ENCODE measurements at regions not wholly inside any gene's neighbourhood (a gene's known extent, or its start where the extent isn't known, plus 50 kb on each side); places are given as distances from the start of the nearest gene placed in this dataset.
A peak's percentile ranks its signal among the peaks of the same experiment; 100 is the strongest.
"Not testable (repeated sequence)": the region's sequence is repeated elsewhere in the genome, so short reads cannot be mapped to it uniquely, and the experiment has no call there.

DNA sequence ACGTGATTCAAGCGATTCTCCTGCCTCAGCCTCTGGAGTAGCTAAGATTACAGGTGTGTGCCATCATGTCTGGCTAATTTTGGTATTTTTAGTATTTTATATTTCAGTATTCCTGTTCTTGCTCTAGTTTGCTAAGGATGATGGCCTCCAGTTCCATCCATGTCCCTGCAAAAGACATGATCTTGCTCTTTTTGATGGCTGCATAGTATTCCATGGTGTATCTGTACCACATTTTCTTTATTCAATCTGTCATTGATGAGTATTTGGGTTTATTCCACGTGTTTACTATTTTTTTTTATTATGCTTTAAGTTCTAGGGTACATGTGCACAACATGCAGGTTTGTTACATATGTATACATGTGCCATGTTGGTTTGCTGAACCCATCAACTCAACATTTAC, 376.8 kb downstream of the TYW1 start:
- not testable (repeated sequence) for DNase-seq; H3K4me1 Mint-ChIP-seq (ENCODE audit: low read depth); H3K27me3 Mint-ChIP-seq (ENCODE audit: low read depth); H3K27ac Mint-ChIP-seq; H3K4me3 Mint-ChIP-seq; H3K36me3 Mint-ChIP-seq (ENCODE audit: insufficient read depth in 2 of 2); ATAC-seq (replicated peaks in 1 of 2); H3K9me3 Mint-ChIP-seq

DNA sequence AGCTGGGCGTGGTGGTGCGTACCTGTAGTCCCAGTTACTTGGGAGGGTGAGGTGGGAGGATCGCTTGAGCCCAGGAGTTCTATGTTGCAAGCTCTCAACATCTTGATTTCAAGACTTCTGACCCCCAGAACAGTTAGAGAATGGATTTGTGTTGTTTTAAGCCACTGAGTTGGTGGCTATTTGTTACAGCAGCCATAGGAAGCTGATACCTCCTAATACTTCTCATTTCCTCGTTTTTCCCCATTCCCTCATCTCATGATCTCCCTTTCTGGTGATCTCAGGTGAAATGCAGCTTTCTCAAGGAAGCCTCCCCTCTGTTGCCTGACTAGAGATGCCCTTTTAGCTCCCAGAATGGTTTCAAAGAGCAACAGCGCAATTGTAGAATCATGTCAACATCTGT, 378.8 kb downstream of the TYW1 start:
- H3K36me3 Mint-ChIP-seq (ENCODE audit: insufficient read depth in 2 of 2): peaks cover 0 to 5% of the 10 kb centered on the region in 2 donors
- H3K27ac Mint-ChIP-seq: no peak overlapping the region

DNA sequence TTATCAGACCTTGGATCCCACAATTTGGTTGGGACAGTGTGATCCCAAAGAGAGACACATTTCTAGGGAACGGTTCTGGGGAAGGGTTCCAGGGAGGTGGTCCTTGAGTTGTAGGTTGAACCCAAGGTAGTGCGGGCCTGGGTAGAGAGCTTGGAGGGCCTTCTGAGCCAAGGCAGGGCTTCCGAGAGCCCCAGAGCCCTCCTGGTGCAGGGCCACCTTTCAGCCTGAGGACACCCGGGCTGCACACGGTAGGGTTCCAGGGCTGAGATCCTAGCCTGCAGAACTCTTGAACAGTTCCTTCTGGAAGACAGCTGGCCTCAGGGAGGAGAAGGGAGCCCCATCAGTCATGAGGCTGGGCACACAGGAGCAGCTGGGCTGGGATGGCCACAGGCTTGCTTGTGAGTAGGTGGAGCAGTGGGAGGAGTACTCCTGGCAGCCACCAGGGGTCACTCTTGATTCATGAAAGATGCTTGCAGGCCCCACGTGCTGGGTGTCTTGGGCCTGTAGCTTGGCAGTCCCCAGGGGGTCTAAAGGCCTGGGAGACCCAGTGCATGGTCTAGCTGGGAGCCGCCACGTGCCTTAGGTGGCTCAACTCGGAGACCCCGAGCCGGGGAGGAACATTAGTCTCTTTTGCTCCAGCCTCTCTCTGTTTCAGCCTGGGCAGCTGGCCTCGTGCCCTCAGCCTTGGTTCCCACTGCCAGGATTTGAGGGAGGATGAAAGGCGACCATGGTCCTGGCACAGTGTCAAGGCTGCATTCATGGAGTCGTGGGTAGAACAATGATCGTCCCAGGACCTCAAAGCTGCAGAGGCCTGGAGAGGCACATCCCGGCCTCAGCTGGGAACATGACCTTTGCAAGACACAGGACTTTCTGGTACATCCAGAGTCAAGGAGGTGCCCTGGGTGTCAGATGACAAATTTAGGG, 381.6 kb downstream of the TYW1 start:
- peaks cover 0 to 5% of the 10 kb centered on the region in 2 donors for H3K36me3 Mint-ChIP-seq (ENCODE audit: insufficient read depth in 2 of 2)
- DNase-seq: peak; percentile 60 to 73
- no peak overlapping the region for H3K4me3 Mint-ChIP-seq
- H3K27ac Mint-ChIP-seq: no peak overlapping the region
- H3K9me3 Mint-ChIP-seq: peaks cover 3 to 5% of the 10 kb centered on the region in 2 donors
- H3K27me3 Mint-ChIP-seq (ENCODE audit: low read depth): peaks cover 6% of the 10 kb centered on the region
- H3K4me1 Mint-ChIP-seq (ENCODE audit: low read depth): no peaks in the 10 kb centered on the region
- peak; percentile 62 to 67 for ATAC-seq (replicated peaks in 1 of 2)

More for the DNA sequence above, 378.8 kb downstream of the TYW1 start:
- Mint-ChIP-seq H3K4me1 (ENCODE audit: low read depth) (no peaks in the 10 kb centered on the region), H3K9me3 (peaks cover 3 to 5% of the 10 kb centered on the region in 2 donors), H3K4me3 (no peak overlapping the region), H3K27me3 (ENCODE audit: low read depth) (peaks cover 6% of the 10 kb centered on the region)
- ATAC-seq (replicated peaks in 1 of 2): no peak
- no peak for DNase-seq

DNA sequence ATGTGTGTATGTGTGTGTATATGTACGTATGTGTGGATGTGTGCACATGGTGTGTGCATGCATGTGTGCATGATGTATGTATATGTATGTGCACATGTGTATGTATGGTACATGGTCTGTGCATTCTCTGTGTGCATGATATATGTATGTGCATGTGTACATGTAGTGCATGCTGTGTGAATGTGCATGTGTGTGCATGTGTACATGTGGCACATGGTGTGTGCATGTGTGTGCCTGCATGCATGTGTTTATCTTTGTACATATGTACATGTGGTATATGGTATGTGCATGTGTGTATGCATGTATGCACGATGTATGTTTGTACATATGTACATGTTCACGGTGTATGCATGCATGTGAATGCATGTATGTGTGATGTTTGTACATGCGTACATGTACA, 383.7 kb downstream of the TYW1 start:
- no peaks in the 10 kb centered on the region for H3K36me3 Mint-ChIP-seq (ENCODE audit: insufficient read depth in 2 of 2)
- H3K4me1 Mint-ChIP-seq (ENCODE audit: low read depth): no peaks in the 10 kb centered on the region
- H3K4me3 Mint-ChIP-seq: no peak overlapping the region
- H3K9me3 Mint-ChIP-seq: no peaks in the 10 kb centered on the region
- ATAC-seq (replicated peaks in 1 of 2): no peak
- DNase-seq: no peak
- H3K27ac Mint-ChIP-seq: no peak overlapping the region
- H3K27me3 Mint-ChIP-seq (ENCODE audit: low read depth): peaks cover 6% of the 10 kb centered on the region

DNA sequence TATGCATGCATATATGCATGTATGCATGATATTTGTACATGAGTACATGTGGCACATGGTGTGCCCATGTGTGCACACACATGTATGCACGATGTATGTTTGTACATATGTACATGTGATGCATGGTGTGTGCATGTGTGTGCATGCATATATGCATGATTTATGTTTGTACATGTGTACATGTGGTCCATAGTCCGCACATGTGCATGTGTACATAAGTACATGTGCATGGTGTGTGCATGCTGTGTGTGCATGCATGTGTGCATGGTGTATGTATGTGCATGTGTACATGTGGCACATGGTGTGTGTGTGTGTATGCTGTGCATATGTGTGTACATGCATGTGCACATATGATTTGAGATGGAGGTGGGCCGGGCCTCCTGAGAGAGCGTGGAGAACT, 384.2 kb downstream of the TYW1 start:
- Mint-ChIP-seq H3K9me3 (no peaks in the 10 kb centered on the region), H3K4me1 (ENCODE audit: low read depth) (no peaks in the 10 kb centered on the region), H3K27me3 (ENCODE audit: low read depth) (peaks cover 6% of the 10 kb centered on the region), H3K27ac (no peak overlapping the region), H3K36me3 (ENCODE audit: insufficient read depth in 2 of 2) (no peaks in the 10 kb centered on the region), H3K4me3 (no peak overlapping the region)
- no peak for ATAC-seq (replicated peaks in 1 of 2)
- DNase-seq: no peak

DNA sequence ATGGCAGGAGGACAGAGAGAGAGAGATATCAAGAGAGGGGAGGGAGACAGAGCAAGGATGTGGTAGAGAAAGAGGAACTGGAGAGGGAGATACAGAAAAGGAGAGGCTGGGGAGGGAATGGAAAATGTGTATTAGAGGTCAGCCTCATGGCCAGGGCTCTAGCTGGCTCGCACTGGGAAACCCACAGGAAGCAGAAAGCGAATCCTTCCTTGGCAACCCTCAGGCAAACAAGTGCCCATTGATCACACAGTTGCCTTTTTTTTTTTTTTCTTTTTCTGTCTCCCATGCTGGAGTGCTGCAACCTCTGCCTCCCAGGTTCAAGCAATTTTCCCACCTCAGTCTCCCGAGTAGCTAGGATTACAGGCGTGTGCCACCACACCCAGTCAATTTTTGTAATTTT, 391.2 kb downstream of the TYW1 start:
- no peak for DNase-seq
- Mint-ChIP-seq H3K27me3 (ENCODE audit: low read depth) (no peaks in the 10 kb centered on the region), H3K9me3 (no peaks in the 10 kb centered on the region), H3K4me3 (no peak overlapping the region), H3K4me1 (ENCODE audit: low read depth) (no peaks in the 10 kb centered on the region), H3K36me3 (ENCODE audit: insufficient read depth in 2 of 2) (no peaks in the 10 kb centered on the region), H3K27ac (no peak overlapping the region)
- ATAC-seq (replicated peaks in 1 of 2): no peak

DNA sequence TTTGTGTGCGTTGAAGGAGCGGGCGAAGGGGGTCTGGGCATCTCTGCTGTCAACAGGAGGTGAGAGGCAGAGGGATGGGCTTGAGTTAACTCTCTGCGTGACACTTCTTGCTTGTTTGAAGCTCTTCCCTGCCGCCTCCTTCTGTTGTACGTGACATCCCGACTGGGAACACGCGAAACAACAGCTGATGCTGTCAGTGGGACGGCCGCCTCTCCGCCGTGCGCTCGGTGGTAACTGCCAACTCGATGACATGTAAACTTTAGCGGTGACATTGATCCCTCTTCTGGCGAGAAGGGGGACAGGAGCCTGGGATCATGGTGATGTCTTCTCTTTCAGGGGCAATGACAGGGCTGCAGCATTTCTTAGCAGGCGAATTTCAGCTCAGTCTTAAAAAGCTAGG, 394.5 kb downstream of the TYW1 start:
- H3K27ac Mint-ChIP-seq: no peak overlapping the region
- H3K4me1 Mint-ChIP-seq (ENCODE audit: low read depth): no peaks in the 10 kb centered on the region
- no peak overlapping the region for H3K4me3 Mint-ChIP-seq
- no peaks in the 10 kb centered on the region for H3K27me3 Mint-ChIP-seq (ENCODE audit: low read depth)
- H3K36me3 Mint-ChIP-seq (ENCODE audit: insufficient read depth in 2 of 2): no peaks in the 10 kb centered on the region
- peaks cover 0 to 3% of the 10 kb centered on the region in 2 donors for H3K9me3 Mint-ChIP-seq
- ATAC-seq (replicated peaks in 1 of 2): no peak
- no peak for DNase-seq

DNA sequence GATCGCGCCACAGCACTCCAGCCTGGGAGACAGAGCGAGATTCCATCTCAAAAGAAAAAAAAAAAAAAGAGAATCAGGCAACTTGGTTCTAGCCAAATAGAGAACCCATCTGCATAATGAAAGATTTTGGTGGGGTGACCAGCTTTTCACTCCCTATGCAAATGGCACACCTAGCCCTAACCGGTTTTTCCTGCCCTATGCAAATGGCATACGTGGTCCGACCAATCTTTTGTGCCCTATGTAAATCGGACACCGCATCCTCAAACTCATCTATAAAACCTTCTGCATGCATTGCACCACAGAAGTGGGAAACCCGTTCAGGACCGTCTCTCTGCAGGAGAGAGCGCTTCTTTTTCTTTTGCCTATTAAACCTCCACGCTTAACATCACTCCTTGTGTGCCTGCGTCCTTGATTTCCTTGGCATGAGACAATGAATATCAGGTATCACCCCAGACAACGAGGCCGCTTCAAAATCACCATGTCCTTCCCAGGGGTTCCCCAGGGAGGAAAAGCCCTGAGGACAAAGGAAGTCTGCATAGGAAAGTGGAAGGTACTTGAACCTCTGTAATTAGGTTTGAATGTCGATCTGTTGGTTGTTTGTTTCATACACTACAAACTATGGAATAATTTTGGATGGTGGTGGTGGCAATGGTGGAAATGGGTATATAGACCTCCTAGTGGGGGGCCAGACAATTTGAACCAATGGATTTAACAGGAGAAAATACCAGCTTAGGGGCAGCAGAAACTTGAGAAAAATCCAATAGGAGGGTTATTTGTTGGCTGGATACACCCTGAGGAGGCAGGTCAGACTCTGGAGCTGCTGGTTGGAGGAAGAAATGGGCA, 396.2 kb downstream of the TYW1 start:
- no peak overlapping the region for H3K27ac Mint-ChIP-seq
- no peaks in the 10 kb centered on the region for H3K27me3 Mint-ChIP-seq (ENCODE audit: low read depth)
- no peaks in the 10 kb centered on the region for H3K36me3 Mint-ChIP-seq (ENCODE audit: insufficient read depth in 2 of 2)
- no peak overlapping the region for H3K4me3 Mint-ChIP-seq
- H3K4me1 Mint-ChIP-seq (ENCODE audit: low read depth): no peaks in the 10 kb centered on the region
- H3K9me3 Mint-ChIP-seq: peaks cover 2 to 3% of the 10 kb centered on the region in 2 donors
- no peak for ATAC-seq (replicated peaks in 1 of 2)
- no peak for DNase-seq

DNA sequence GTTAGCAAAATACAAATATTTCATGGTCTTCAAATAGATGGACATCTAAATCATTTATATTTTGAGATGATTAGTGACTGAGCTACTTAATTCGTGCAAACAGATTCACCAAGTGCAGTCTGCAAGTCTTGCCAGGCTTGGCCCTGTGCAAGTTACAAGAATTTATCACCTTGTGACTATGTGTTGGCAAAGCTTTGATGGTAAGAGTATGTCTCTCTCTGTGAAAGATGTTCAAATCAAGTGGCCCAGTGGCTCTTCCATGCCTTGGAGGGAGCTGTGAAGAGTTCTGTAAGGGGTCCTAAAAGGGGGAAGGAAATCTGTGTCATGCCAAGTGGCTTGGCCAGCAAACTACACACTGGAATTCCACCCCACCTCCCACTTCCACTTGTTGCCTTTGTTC, 397.3 kb downstream of the TYW1 start:
- Mint-ChIP-seq H3K27me3 (ENCODE audit: low read depth) (no peaks in the 10 kb centered on the region), H3K36me3 (ENCODE audit: insufficient read depth in 2 of 2) (no peaks in the 10 kb centered on the region), H3K4me3 (no peak overlapping the region), H3K27ac (no peak overlapping the region), H3K4me1 (ENCODE audit: low read depth) (no peaks in the 10 kb centered on the region), H3K9me3 (peaks cover 4% of the 10 kb centered on the region in 2 donors)
- DNase-seq (no peak), ATAC-seq (replicated peaks in 1 of 2) (no peak)

DNA sequence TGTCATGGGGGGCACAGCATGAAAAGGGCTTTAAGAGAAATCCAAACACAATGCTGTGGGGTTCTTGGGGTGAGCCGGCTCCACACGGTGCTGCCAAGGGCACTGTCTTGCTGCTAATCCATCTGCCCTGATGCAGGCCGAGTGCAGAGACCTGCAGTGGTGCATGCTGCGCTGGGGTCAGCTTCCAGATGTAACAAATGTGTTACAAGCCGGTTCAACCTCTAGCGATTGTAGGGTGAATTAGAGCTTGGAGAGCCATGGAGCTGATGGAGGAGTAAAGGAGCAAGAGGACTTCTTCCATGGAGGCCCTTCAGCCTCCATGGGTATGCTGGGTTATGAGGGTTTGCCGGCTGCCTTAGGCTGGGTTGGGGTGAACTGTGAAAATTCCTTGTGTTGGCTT, 402.3 kb downstream of the TYW1 start:
- H3K4me1 Mint-ChIP-seq (ENCODE audit: low read depth): no peaks in the 10 kb centered on the region
- peaks cover 4 to 6% of the 10 kb centered on the region in 2 donors for H3K9me3 Mint-ChIP-seq
- DNase-seq: no peak
- no peak for ATAC-seq (replicated peaks in 1 of 2)
- H3K27me3 Mint-ChIP-seq (ENCODE audit: low read depth): no peaks in the 10 kb centered on the region
- no peaks in the 10 kb centered on the region for H3K36me3 Mint-ChIP-seq (ENCODE audit: insufficient read depth in 2 of 2)
- no peak overlapping the region for H3K4me3 Mint-ChIP-seq
- H3K27ac Mint-ChIP-seq: no peak overlapping the region

DNA sequence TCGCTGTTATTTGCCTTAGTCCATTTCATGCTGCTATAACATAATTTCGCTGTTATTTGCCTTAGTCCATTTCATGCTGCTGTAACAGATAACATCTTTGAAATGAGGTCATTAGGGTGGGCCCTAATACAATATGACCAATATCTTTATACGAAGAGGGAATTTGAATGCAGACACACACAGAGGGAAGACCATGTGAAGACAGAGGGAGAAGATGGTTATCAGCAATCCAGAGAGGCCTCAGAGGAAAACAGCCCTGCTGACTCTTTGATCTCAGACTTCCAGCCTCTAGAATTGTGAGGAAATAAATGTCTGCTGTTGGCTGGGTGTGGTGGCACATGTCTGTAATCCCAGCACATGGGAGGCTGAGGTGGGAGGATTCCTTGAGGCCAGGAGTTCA, 404.9 kb downstream of the TYW1 start:
- no peak overlapping the region for H3K27ac Mint-ChIP-seq
- H3K36me3 Mint-ChIP-seq (ENCODE audit: insufficient read depth in 2 of 2): no peaks in the 10 kb centered on the region
- no peak overlapping the region for H3K4me3 Mint-ChIP-seq
- H3K27me3 Mint-ChIP-seq (ENCODE audit: low read depth): no peaks in the 10 kb centered on the region
- DNase-seq (no peak), ATAC-seq (replicated peaks in 1 of 2) (no peak)
- no peaks in the 10 kb centered on the region for H3K4me1 Mint-ChIP-seq (ENCODE audit: low read depth)
- peaks cover 4 to 6% of the 10 kb centered on the region in 2 donors for H3K9me3 Mint-ChIP-seq

DNA sequence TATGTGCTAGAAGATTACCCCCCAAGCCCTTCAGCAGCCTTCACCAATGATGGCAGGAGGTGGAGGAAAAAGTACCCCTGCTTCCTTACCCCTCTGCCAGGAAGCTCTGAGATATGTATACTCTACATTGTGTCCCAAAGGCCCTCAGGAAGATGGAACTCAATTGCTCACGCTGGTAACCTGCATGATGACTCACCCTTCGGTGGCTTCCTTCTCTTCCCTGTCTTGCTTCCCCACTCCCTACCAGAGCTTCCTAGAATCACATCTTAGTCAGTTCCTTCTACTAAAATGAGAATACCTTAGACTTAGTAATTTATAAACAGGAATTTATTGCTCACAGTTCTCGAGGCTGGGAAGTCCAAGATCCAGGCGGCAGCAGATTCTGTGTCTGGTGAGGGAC, 405.6 kb downstream of the TYW1 start:
- H3K36me3 Mint-ChIP-seq (ENCODE audit: insufficient read depth in 2 of 2): no peaks in the 10 kb centered on the region
- H3K27me3 Mint-ChIP-seq (ENCODE audit: low read depth): no peaks in the 10 kb centered on the region
- ATAC-seq (replicated peaks in 1 of 2) (no peak), DNase-seq (no peak)
- H3K4me1 Mint-ChIP-seq (ENCODE audit: low read depth): no peaks in the 10 kb centered on the region
- H3K4me3 Mint-ChIP-seq: no peak overlapping the region
- no peak overlapping the region for H3K27ac Mint-ChIP-seq
- peaks cover 2 to 6% of the 10 kb centered on the region in 2 donors for H3K9me3 Mint-ChIP-seq

DNA sequence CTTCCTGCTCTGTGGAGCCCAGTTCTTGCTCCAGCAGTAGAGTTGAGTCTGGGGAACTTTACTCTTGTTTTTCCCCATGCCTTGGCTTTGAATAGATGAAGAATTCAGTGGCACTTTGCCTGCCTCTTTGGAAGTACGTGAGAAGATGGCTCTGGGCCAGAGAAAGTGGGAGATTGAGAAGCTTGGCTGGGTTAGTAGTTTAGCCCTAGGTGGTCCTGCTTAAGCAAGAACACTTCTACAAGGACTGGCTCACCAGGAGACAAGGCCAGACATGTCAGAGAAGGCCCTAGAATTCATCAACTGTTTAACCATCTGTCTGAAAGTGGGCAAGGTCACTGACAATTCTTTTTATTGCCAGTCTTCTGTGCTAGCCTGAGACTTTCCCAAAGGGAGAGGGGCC, 410.3 kb downstream of the TYW1 start:
- H3K4me1 Mint-ChIP-seq (ENCODE audit: low read depth): no peaks in the 10 kb centered on the region
- DNase-seq (no peak), ATAC-seq (replicated peaks in 1 of 2) (no peak)
- H3K9me3 Mint-ChIP-seq: peaks cover 2% of the 10 kb centered on the region in 2 donors
- no peaks in the 10 kb centered on the region for H3K27me3 Mint-ChIP-seq (ENCODE audit: low read depth)
- no peaks in the 10 kb centered on the region for H3K36me3 Mint-ChIP-seq (ENCODE audit: insufficient read depth in 2 of 2)
- H3K27ac Mint-ChIP-seq: no peak overlapping the region
- no peak overlapping the region for H3K4me3 Mint-ChIP-seq

All from activated T-cell treated with anti-CD3 and anti-CD28 coated beads, Interleukin-2, amount 50 U/mL, for 72 hours (primary cell).